Anterior cingulate cortex (tissue), 58 donors: ENCODE measurements at regions not wholly inside any gene's neighbourhood (a gene's known extent, or its start where the extent isn't known, plus 50 kb on each side); places are given as distances from the start of the nearest gene placed in this dataset.
A peak's percentile ranks its signal among the peaks of the same experiment; 100 is the strongest.

ENCODE experiments used
- DNase-seq, 58 donors: peaks; one replicate each; lab custom pipeline; 2025; lab: John Stamatoyannopoulos, UW

- no peak for DNase-seq
Measured at GRCh38 chr3:124459678-124460077, 270.6 kb upstream of the UMPS start.

GRCh38 chr3:124461126-124461525 lies 269.1 kb upstream of the UMPS start:
- no peak for DNase-seq

DNA sequence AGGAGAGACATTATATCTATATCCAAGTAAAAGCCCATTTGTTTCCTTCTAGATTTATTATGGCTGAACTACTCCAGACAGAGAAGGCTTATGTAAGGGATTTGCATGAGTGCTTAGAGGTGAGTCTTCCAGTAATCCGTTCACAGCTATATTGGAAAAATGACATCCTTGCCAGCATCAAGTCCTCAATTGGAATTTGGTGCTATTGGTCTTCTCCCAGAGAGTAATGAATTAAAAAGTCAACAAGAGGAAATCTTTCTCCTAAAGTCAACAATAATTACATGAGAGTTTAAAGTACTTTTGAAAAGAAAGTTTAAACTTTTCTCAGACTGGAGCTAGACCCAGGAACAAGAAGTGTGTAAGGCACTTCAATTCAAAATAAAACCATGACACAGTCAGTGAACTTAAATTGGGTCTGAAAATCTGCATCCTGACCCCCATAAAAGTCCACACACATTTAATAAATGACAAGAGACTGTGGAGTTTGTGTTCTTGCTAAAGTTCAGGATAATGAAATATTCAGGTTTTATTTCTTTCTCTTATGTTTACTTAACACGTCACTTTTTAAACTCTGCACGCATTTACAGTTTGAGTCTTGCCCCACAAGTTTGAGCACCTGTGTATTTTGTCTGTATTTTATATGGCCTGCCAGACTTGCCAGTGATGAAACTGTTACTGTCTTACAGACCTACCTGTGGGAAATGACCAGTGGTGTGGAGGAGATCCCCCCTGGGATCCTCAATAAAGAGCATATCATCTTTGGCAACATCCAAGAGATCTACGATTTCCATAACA lies 268.2 kb upstream of the UMPS start:
- DNase-seq: no peak

GRCh38 chr3:124463234-124463633 lies 267.0 kb upstream of the UMPS start:
- no peak for DNase-seq

GRCh38 chr3:124467980-124468902 lies 262.0 kb upstream of the UMPS start:
- DNase-seq: peak in 36 of 58 donors; percentile 4 to 77 (median 22)

- DNase-seq: no peak
Measured at GRCh38 chr3:124469555-124469954, 260.7 kb upstream of the UMPS start.

DNA sequence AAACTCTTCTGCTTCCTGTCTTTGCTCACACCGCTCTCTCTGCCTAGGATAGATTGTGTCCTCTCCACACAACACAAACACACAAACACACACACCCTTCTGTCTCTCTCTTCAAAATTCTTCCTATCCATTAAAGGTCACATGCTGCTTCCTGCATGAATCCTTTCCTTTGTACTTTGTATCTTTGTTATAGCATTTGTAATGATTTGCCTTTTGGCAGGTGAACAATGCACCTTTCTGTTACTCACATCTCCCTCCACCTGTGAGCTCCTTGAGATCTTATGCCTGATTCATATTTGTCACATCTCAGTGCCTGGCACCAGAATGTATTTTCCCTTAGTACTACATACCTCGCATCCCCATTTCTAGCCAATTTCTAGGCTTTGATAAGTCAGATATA lies 251.4 kb upstream of the UMPS start:
- no peak for DNase-seq

- no peak for DNase-seq
Measured at GRCh38 chr3:124483915-124484470, 246.3 kb upstream of the UMPS start.

- DNase-seq: peak in 2 of 58 donors; percentile 3 to 23
Measured at GRCh38 chr3:124486324-124486723, 243.9 kb upstream of the UMPS start.

- no peak for DNase-seq
Measured at GRCh38 chr3:124489506-124489905, 240.7 kb upstream of the UMPS start.

GRCh38 chr3:124491098-124491497 lies 239.2 kb upstream of the UMPS start:
- no peak for DNase-seq

GRCh38 chr3:124491875-124492274 lies 238.4 kb upstream of the UMPS start:
- DNase-seq: no peak

- peak in 17 of 58 donors; percentile 1 to 43 (median 22) for DNase-seq
Measured at GRCh38 chr3:124492824-124493223, 237.4 kb upstream of the UMPS start.

DNA sequence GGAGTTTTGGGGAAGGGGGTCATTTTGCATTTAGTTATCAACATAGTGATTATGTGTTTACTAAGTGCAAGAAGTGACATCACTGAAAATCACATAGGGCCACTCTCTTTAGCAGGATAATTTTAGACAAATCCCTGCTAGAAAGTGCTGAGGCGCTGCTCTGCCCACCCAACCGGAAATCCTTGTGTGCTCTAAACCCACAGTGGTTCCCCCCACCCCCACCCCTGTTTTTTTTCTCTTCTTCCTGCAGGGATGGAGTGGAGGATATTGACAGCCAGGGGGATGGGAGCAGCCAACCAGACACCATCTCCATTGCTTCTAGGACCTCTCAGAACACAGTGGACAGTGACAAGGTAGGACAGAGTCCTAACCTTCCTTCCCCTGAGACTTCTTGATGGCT lies 234.2 kb upstream of the UMPS start:
- no peak for DNase-seq

DNA sequence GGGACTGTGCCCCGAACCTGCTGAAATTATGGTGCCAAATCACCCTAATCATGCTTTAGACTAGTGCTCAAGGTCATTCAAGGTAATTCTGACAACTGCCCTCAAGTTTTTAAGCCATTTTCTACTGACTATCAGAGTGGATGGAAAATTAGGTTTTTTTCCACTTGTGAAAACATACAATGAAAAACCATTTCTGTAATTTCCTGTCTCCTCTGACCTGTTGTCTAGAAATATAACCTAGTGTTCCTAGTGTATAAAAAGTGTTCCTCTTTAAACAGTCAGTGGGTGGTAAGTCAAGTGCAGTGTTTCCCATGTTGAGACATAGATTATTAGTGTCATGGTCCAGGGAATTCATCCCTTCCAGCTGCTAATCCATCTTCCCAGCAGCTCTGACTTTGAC lies 232.8 kb upstream of the UMPS start:
- no peak for DNase-seq

DNA sequence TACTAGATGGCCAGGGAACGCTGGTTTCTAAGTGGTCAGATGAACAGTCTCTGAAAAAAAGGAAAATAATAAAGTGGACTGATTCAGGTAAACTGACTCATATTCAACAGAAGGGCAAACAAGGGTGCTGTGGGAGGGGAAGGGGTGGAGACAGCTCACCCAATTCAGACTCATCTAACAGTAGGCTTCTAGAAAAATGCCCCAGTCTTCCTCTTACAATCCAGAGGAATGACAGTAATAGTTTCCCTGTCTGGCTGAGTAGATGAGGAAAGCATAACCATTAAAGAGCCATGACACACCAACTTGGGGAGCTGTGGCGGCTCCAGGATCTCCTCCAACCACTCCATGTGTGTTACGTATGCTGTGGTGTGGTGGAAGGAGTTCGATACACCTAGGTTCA lies 231.4 kb upstream of the UMPS start:
- DNase-seq: no peak

DNA sequence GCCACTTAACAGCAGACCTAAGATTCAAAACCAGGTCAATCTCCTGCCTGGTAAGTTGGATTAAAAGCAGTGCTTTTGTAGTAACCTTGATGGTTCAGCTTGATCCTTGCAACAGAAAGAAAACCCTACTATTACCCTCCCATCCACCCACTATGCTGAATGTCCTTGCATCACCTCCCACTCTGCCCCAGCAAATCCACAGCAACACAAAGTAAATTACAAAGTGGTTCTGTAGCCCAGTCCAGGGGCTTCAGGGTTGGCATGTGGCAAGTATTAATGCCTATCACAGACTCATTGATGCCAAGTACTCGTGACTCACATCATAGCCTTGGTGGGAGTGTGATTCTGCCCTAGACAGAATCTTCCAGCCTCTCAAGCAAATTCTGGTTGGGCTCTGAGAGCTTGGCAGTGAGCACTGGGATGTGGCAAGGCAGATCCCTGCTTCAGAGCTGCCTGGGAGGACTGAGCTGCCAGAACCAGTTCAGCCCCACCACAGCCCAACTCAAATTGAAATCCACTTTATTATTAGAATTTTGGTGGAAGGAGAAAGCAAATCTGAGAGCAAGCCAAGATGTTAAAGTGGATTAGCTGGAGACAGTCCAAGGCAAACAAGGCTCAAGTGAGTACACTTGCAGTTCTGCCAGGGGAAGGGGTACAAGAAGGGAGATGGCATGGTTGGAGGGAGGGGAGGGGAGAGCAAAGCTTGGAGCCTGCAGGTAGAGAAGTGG lies 225.8 kb upstream of the UMPS start:
- peak in 17 of 58 donors; percentile 6 to 36 (median 18) for DNase-seq

GRCh38 chr3:124509884-124510283 lies 220.4 kb upstream of the UMPS start:
- no peak for DNase-seq

DNA sequence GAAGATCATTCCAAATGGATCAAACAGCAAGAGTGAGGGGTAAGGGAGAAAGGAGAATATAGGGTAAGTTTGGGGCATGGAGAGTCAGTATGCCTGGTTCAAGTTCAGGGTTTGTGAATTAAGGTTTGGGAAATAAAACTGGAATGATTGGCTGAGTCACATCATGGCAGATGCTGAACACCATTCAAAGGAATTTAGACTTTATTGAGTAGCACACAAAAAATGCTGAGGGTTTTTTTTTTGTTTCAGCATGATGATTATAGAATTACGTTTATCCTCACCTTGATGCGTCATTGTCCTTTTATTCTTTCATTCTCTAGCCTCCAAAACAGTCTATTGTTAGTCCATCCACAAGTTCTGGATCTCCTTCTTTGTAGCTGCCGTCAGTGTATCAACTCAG lies 220.0 kb upstream of the UMPS start:
- no peak for DNase-seq

- DNase-seq: peak in 3 of 58 donors; percentile 2 to 31 (median 8)
Measured at GRCh38 chr3:124512881-124513609, 217.2 kb upstream of the UMPS start.
